Coronary artery (tissue), 2 donors: ENCODE measurements at regions not wholly inside any gene's neighbourhood (a gene's known extent, or its start where the extent isn't known, plus 50 kb on each side); places are given as distances from the start of the nearest gene placed in this dataset.

ENCODE experiments used
- DNase-seq: peaks from one replicate; pipeline ENCODE4 v3.0.0-alpha.2; 2017; ENCODE audit warnings: low spot score
- H3K27ac ChIP-seq, 2 donors: fragments of 200-600 bp; sonication (generic); one replicate each; pipeline ENCODE4 v1.5.1; 2016 to 2019
- H3K4me3 ChIP-seq: fragments of 200-600 bp; sonication (generic); 2 replicates; pipeline ENCODE4 v1.5.1; 2016; ENCODE audit warnings: mild to moderate bottlenecking, moderate library complexity
- TF ChIP-seq, protein P1 (sequence below): fragments of 200-600 bp; sonication (generic); IDR thresholded peaks from one replicate; pipeline ENCODE4 v1.5.1; 2019; ENCODE audit warnings: antibody characterized with exemption

DNA sequence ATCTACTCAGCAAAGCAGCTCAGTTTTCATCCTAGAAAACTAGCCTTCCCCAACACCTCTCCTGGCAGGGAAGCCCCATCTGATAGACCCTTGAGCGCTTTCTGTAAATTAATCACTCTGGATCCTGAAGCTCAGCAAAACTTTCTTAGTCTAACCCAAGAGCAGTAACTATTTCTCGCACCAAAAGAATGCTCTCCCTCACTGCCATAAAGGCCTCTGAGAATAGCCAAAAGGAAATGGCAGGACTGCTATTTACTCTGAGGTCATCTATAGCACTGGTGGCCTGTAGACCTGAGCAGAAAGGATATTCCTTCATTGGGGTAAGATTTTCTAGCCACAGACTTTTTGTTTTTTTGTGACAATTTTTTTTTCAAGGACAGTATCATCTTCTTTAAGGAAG lies 345.8 kb upstream of the ADAMTS9 start:
- H3K4me3 ChIP-seq, result no peak overlapping the region
- no peak for DNase-seq
- H3K27ac ChIP-seq, result no peak overlapping the region
- TF ChIP-seq, protein P1, sequence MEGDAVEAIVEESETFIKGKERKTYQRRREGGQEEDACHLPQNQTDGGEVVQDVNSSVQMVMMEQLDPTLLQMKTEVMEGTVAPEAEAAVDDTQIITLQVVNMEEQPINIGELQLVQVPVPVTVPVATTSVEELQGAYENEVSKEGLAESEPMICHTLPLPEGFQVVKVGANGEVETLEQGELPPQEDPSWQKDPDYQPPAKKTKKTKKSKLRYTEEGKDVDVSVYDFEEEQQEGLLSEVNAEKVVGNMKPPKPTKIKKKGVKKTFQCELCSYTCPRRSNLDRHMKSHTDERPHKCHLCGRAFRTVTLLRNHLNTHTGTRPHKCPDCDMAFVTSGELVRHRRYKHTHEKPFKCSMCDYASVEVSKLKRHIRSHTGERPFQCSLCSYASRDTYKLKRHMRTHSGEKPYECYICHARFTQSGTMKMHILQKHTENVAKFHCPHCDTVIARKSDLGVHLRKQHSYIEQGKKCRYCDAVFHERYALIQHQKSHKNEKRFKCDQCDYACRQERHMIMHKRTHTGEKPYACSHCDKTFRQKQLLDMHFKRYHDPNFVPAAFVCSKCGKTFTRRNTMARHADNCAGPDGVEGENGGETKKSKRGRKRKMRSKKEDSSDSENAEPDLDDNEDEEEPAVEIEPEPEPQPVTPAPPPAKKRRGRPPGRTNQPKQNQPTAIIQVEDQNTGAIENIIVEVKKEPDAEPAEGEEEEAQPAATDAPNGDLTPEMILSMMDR, result no peak

GRCh38 chr3:65030847-65031463 lies 343.2 kb upstream of the ADAMTS9 start:
- TF ChIP-seq, protein P1, result no peak
- Histone ChIP-seq H3K27ac (no peak overlapping the region), H3K4me3 (no peak overlapping the region)
- DNase-seq, result no peak

GRCh38 chr3:65030014-65030627 lies 342.3 kb upstream of the ADAMTS9 start:
- DNase-seq, result no peak
- TF ChIP-seq, protein P1, result no peak
- Histone ChIP-seq H3K4me3 (no peak overlapping the region), H3K27ac (no peak overlapping the region)

GRCh38 chr3:65029130-65029529 lies 341.3 kb upstream of the ADAMTS9 start:
- TF ChIP-seq, protein P1, result no peak
- no peak overlapping the region for H3K4me3 ChIP-seq
- no peak for DNase-seq
- H3K27ac ChIP-seq, result no peak overlapping the region

GRCh38 chr3:65028024-65028423 lies 340.2 kb upstream of the ADAMTS9 start:
- no peak for DNase-seq
- TF ChIP-seq, protein P1, result no peak
- no peak overlapping the region for H3K4me3 ChIP-seq
- H3K27ac ChIP-seq, result no peak overlapping the region

- no peak for DNase-seq
- no peak overlapping the region for H3K4me3 ChIP-seq
- no peak overlapping the region for H3K27ac ChIP-seq
- TF ChIP-seq, protein P1, result no peak
These were observed 339.5 kb upstream of the ADAMTS9 start for GRCh38 chr3:65027335-65027734.

- DNase-seq, result no peak
- H3K27ac ChIP-seq, result no peak overlapping the region
- TF ChIP-seq, protein P1, result no peak
- H3K4me3 ChIP-seq, result no peak overlapping the region
These were observed 338.4 kb upstream of the ADAMTS9 start for GRCh38 chr3:65026151-65026550.
